GM18505 (cell line): ENCODE measurements at regions not wholly inside any gene's neighbourhood (a gene's known extent, or its start where the extent isn't known, plus 50 kb on each side); places are given as distances from the start of the nearest gene placed in this dataset.
"Not testable (repeated sequence)": the region's sequence is repeated elsewhere in the genome, so short reads cannot be mapped to it uniquely, and the experiment has no call there.

ENCODE experiments used
- ATAC-seq: cut with Tn5 transposase; IDR thresholded peaks from one replicate; pipeline ENCODE4 v1.9.1; 2021; ENCODE audit not compliant: unreplicated experiment
- POLR2A ChIP-seq: IDR thresholded peaks from 4 replicates; pipeline ENCODE4 v1.6.1; 2011; ENCODE audit warnings: borderline replicate concordance; ENCODE audit not compliant: insufficient read depth, insufficient read length; ENCODE audit errors: extremely low read depth

DNA sequence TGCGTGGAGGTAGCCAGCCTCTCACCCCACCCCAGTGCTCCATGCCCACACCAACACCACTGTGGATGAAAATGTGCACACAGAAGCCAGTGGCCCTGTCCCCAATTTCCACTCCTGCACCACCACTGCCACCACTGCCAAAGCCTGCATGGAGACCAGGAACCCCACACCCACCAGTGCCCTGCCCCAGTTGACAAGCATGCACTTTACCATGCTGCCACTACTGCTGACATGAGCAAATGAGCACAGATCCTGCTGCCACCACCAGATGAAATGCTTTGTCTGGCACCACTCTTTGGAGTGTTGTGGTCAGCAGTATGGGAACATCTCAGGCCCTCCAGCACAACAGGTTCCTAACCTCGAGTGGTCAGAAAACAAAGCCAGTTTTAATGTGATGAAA lies 104.1 kb downstream of the ATXN7L3B start:
- ATAC-seq = no peak

DNA sequence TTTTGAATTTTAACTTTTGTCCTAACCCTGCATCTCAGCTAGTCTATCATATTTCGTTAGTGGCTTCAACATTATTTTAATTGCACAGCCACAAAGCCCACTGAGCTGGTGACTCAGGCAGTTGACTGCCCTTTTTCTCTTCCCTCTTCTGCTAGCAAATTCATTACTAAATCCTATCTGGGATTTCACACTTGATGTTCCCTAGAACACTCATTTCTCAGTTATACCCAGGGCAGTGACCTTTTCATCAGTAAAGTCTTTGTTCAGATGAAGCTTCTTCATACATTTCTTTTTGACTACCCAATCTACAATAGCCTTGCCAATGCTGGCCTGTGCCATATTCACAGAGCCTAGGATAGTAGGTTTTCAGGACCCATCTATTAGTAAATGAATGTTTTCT lies 107.0 kb downstream of the ATXN7L3B start:
- no peak for TF ChIP-seq POLR2A
- ATAC-seq = no peak

More for the DNA sequence above, 104.1 kb downstream of the ATXN7L3B start:
- TF ChIP-seq POLR2A = no peak

GRCh38 chr12:74646831-74647230 lies 109.2 kb downstream of the ATXN7L3B start:
- TF ChIP-seq POLR2A = no peak
- ATAC-seq = no peak

DNA sequence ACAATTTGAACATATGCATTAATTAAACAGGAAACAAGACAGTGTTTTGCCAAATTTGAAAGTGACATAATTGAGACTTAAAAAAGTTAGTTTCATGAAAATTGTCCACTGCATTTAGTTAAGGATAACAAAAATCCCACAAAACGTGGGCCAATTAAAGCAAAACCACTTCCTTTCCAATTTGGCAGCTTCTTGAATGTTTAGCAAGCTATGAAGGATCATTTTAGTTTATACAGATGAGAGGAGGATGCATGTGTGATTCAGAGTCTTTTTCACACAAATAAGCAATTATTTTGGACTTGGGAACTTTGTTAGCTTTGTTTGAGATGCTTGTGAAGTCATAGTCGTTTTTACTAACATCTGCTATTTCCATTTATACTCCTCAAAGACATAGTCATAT lies 109.6 kb downstream of the ATXN7L3B start:
- no peak for ATAC-seq
- TF ChIP-seq POLR2A = no peak

DNA sequence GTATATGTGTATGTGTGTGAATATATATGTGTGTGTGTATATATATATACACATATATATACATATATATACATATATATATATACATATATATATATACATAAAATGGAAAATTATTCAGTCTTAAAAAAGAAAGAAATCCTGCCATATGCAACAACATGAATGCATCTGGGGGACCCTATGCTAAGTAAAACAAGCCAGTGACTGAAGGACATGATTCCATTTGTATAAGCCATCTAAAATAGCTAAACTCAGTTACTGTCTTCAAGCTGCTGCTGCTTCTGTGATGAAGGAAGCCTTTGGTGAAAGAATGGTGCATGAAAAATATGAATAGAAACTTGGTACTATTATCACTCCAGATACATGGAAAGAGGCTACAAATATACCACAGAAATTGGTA lies 118.6 kb downstream of the ATXN7L3B start:
- no peak for ATAC-seq
- TF ChIP-seq POLR2A = no peak

GRCh38 chr12:74660442-74660841 lies 122.8 kb downstream of the ATXN7L3B start:
- TF ChIP-seq POLR2A = no peak
- no peak for ATAC-seq

GRCh38 chr12:74663958-74664357 lies 126.3 kb downstream of the ATXN7L3B start:
- ATAC-seq = no peak
- no peak for TF ChIP-seq POLR2A

DNA sequence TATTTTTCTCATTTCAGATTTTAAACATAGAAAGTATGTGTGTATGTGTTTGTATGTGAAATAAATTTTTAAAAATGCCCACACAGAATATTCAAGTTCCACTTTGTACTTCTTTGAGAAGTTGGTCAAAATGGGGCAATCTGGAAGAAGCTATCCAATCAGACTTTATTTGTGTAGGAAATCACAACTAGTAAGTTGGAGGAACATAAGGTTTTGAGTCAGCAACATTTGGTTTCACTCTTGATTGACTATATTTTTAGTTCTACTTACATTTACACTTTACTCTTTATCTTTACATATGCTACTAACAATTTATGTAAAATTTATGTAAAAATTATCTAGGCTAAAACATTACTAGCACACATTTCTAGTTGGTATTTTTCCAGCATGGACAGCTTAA lies 128.1 kb downstream of the ATXN7L3B start:
- no peak for TF ChIP-seq POLR2A
- no peak for ATAC-seq

DNA sequence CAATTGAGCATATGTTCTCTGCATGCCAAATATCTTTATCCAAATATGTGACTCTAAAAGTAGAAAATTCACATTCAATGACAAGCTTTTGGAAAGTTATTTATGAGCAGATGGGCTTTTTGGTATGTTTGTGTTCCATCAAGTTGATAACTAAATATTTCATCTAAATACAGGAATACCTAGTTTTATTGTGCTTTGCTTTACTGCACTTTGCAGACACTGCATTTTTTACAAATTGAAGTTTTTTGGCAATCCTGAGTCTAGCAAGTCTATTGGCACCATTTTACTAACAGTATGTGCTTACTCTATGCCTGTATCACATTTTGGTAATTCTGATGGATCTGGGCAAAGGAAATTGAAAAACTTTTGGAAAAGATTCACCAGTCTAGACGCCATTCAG lies 133.8 kb downstream of the ATXN7L3B start:
- TF ChIP-seq POLR2A = no peak
- no peak for ATAC-seq

- not testable (repeated sequence) for ATAC-seq
Measured at GRCh38 chr12:74676955-74677354, 139.3 kb downstream of the ATXN7L3B start.

GRCh38 chr12:74685385-74685784 lies 147.8 kb downstream of the ATXN7L3B start:
- TF ChIP-seq POLR2A = no peak
- ATAC-seq = no peak

- no peak for ATAC-seq
- no peak for TF ChIP-seq POLR2A
Measured at GRCh38 chr12:74689071-74689655, 151.5 kb downstream of the ATXN7L3B start.

GRCh38 chr12:74689929-74690328 lies 152.3 kb downstream of the ATXN7L3B start:
- ATAC-seq = no peak
- TF ChIP-seq POLR2A = no peak

GRCh38 chr12:74719447-74719846 lies 181.8 kb downstream of the ATXN7L3B start:
- no peak for ATAC-seq
- TF ChIP-seq POLR2A = no peak

GRCh38 chr12:74722709-74723108 lies 185.1 kb downstream of the ATXN7L3B start:
- no peak for ATAC-seq
- TF ChIP-seq POLR2A = no peak
